K562 (cell line): ENCODE measurements at regions not wholly inside any gene's neighbourhood (a gene's known extent, or its start where the extent isn't known, plus 50 kb on each side); places are given as distances from the start of the nearest gene placed in this dataset.

ENCODE experiments used
- ATAC-seq: fragments of 200-7000 bp; cut with Tn5 transposase; 3 replicates; pipeline ENCODE4 v1.9.1; 2020; ENCODE audit warnings: moderate library complexity
- BruUV-seq: library from RNA; stranded (reverse); fragments of 400-500 nt; replicated peaks from 2 replicates; lab custom pipeline; 2021; lab: Mats Ljungman, UMichigan
- CTCF ChIA-PET: fragments of 300-600 bp; formaldehyde crosslinking; extraction: SDS; loops from one replicate; lab custom pipeline; 2021; ENCODE audit warnings: low intra/inter-chr PET ratio; lab: Yijun Ruan, JAX
- POLR2A ChIA-PET: fragments of 300-600, 350-650 bp; sonication (Branson Sonifier 250); formaldehyde crosslinking; extraction: SDS; loops from one replicate; lab custom pipeline; 2021; ENCODE audit warnings: antibody characterized with exemption, inconsistent platforms; lab: Yijun Ruan, JAX
- DNase-seq, 4 experiments: peaks; one replicate each; pipeline versions ENCODE4 v3.0.0 to v3.0.0-alpha.2; 2011 to 2018; ENCODE audit warnings: low spot score in 3 of 4, mixed read lengths in 3 of 4; ENCODE audit errors: extremely low read depth in 1 of 4
- FAIRE-seq: peaks from 2 replicates; lab custom pipeline; 2011; peaks lifted over from hg19 to GRCh38; lab: Jason Lieb, UNC
- H2AFZ ChIP-seq: 2 replicates; pipeline ENCODE4 v1.6.0; 2011; ENCODE audit warnings: low read depth, low read length, control low read depth, inconsistent platforms
- H3K27ac ChIP-seq: fragments of 200-600 bp; 3 replicates; pipeline ENCODE4 v1.8.0; 2011; ENCODE audit warnings: low read depth, mild to moderate bottlenecking, control low read depth, inconsistent platforms, low read length, moderate library complexity, mixed read lengths; ENCODE audit errors: extremely low read depth
- H3K27me3 ChIP-seq, 2 experiments: fragments of 300-600 bp in 1 of 2; 2 replicates in 1 of 2; 3 replicates in 1 of 2; pipeline versions ENCODE4 v1.6.0 to v1.8.0; 2011; ENCODE audit warnings: inconsistent platforms in 2 of 2, low read length in 2 of 2, mild to moderate bottlenecking in 1 of 2, mixed read lengths in 1 of 2, moderate library complexity in 1 of 2; ENCODE audit not compliant: control insufficient read depth in 2 of 2, insufficient read depth in 2 of 2
- H3K36me3 ChIP-seq: fragments of 300-600 bp; 3 replicates; pipeline ENCODE4 v1.8.0; 2011; ENCODE audit warnings: mild to moderate bottlenecking, low read length, inconsistent platforms; ENCODE audit not compliant: control insufficient read depth, insufficient read depth
- H3K4me1 ChIP-seq, 2 experiments: fragments of 200-600 bp in 1 of 2; replicated peaks in 1 of 2; 2 replicates in 1 of 2; 3 replicates in 1 of 2; pipeline versions ENCODE4 v1.5.1 to v1.8.0; 2011; ENCODE audit warnings: inconsistent platforms in 2 of 2, low read length in 2 of 2, mild to moderate bottlenecking in 1 of 2, mixed read lengths in 1 of 2, moderate library complexity in 1 of 2; ENCODE audit not compliant: control insufficient read depth in 2 of 2, insufficient read depth in 2 of 2
- H3K4me2 ChIP-seq: 2 replicates; pipeline ENCODE4 v1.6.1; 2011; ENCODE audit warnings: low read length, control low read depth, inconsistent platforms, mixed read lengths; ENCODE audit not compliant: insufficient read depth
- H3K4me3 ChIP-seq: fragments of 200-600 bp; sonication (generic), shearing (Covaris generic); 2 replicates; pipeline ENCODE4 v1.5.1; 2016; ENCODE audit warnings: control low read depth, inconsistent platforms
- H3K79me2 ChIP-seq: fragments of 200-600 bp; 3 replicates; pipeline ENCODE4 v1.8.0; 2011; ENCODE audit warnings: low read length, inconsistent platforms; ENCODE audit not compliant: control insufficient read depth, insufficient read depth
- H3K9ac ChIP-seq, 2 experiments: 2 replicates each; pipeline versions ENCODE4 v1.6.0 to v1.6.1; 2011; ENCODE audit warnings: low read depth in 2 of 2, low read length in 2 of 2, control low read depth in 1 of 2, inconsistent platforms in 1 of 2, mild to moderate bottlenecking in 1 of 2, mixed read lengths in 1 of 2; ENCODE audit not compliant: insufficient read depth in 1 of 2
- H3K9me1 ChIP-seq: one replicate; pipeline ENCODE4 v1.6.0; 2011; ENCODE audit warnings: inconsistent platforms, mild to moderate bottlenecking, low read length, moderate library complexity; ENCODE audit not compliant: control insufficient read depth, insufficient read depth
- H3K9me3 ChIP-seq: replicated peaks from 2 replicates; pipeline ENCODE4 v1.5.1; 2011; ENCODE audit warnings: low read depth, low read length, inconsistent platforms; ENCODE audit not compliant: control insufficient read depth, insufficient read depth
- H4K20me1 ChIP-seq: replicated peaks from 2 replicates; pipeline ENCODE4 v1.6.1; 2011; ENCODE audit warnings: low read length, inconsistent platforms, mixed read lengths; ENCODE audit not compliant: control insufficient read depth, insufficient read depth
- GTF2B ChIP-seq: IDR thresholded peaks from 2 replicates; pipeline ENCODE4 v1.6.1; 2011; ENCODE audit not compliant: insufficient read length; ENCODE audit errors: extremely low read depth
- HDAC2 ChIP-seq: fragments of 450-650 bp; IDR thresholded peaks from 2 replicates; pipeline ENCODE4 v1.6.1; 2016; ENCODE audit warnings: mild to moderate bottlenecking
- HNRNPL ChIP-seq: fragments of 200-400 bp; formaldehyde crosslinking; IDR thresholded peaks from 2 replicates; pipeline ENCODE4 v1.6.1; 2017; ENCODE audit warnings: low read depth, mild to moderate bottlenecking, low read length
- MEF2A ChIP-seq: IDR thresholded peaks from 2 replicates; pipeline ENCODE4 v1.6.1; 2011; ENCODE audit warnings: low read depth, mild to moderate bottlenecking, low read length, moderate library complexity; ENCODE audit not compliant: control insufficient read depth
- MEIS2 ChIP-seq: fragments of 450-650 bp; IDR thresholded peaks from 2 replicates; pipeline ENCODE4 v1.6.1; 2014; ENCODE audit warnings: mild to moderate bottlenecking; ENCODE audit not compliant: partially characterized antibody
- MXI1 ChIP-seq: IDR thresholded peaks from 2 replicates; pipeline ENCODE4 v1.6.1; 2011; ENCODE audit warnings: low read depth, mild to moderate bottlenecking, improper control_type of control experiment, low read length
- VEZF1 ChIP-seq: fragments of 200-800 bp; sonication (Bioruptor generic); IDR thresholded peaks from 2 replicates; pipeline ENCODE4 v1.6.1; 2017; ENCODE audit warnings: missing genetic modification characterization, missing compliant biosample characterization
- WGBS: fragments of 100-300 bp; shearing (Covaris generic); methylation state at CpG from one replicate; pipeline ENCODE4 v1.1.6; 2016; ENCODE audit warnings: low coverage, mixed read lengths; ENCODE audit not compliant: insufficient coverage; ENCODE audit errors: missing lambda C conversion rate; 5-methylcytosine and 5-hydroxymethylcytosine counted together
- in situ Hi-C: fragments of 300-500 bp; cut with MboI; formaldehyde crosslinking; loops from 4 replicates; pipeline ENCODE4 v1.15.0; 2018; ENCODE audit warnings: inconsistent platforms, mixed read lengths
- intact Hi-C: fragments of 100-400 bp; cut with micrococcal nuclease; formaldehyde crosslinking; loops from 2 replicates; pipeline ENCODE4 v1.14.2; 2022

GRCh38 chr5:88556406-88556805 is 287.8 kb upstream of the TMEM161B start:
- ATAC-seq (no peak), FAIRE-seq (no peak), DNase-seq (no peak)
- CTCF ChIA-PET = interaction anchor here (0.6 kb wide), 1 partner anchor 42 kb away, joined by 3 read pairs; no protein-coding TSS in a partner anchor
- H4K20me1 ChIP-seq = no peaks in the 10 kb centered on the region
- no peak overlapping the region for H3K4me3 ChIP-seq
- H3K79me2 ChIP-seq = no peaks in the 10 kb centered on the region
- in situ Hi-C loops (no loop called here), intact Hi-C loops (no loop called here)
- POLR2A ChIA-PET = no interaction called here
- BruUV-seq = no TSS peak
- 4% methylated on average over 4 of the region's 4 CpGs for WGBS
- no peak overlapping the region for H3K4me2 ChIP-seq
- TF ChIP-seq HNRNPL = no peak
- no peak for TF ChIP-seq VEZF1 (CRISPR knock-in tag)
- TF ChIP-seq MXI1 = no peak
- TF ChIP-seq GTF2B = no peak
- TF ChIP-seq MEF2A = no peak
- no peak for TF ChIP-seq MEIS2
- TF ChIP-seq HDAC2 = no peak
- no peaks in the 10 kb centered on the region for H3K9me1 ChIP-seq
- H3K27ac ChIP-seq = no peak overlapping the region
- no peak overlapping the region for H2AFZ ChIP-seq
- H3K9me3 ChIP-seq = no peaks in the 10 kb centered on the region
- H3K27me3 ChIP-seq = no peaks in the 10 kb centered on the region
- no peaks in the 10 kb centered on the region for H3K36me3 ChIP-seq
- H3K4me1 ChIP-seq = no peaks in the 10 kb centered on the region
- no peak overlapping the region for H3K9ac ChIP-seq
